DOHH2 (cell line): ENCODE measurements at regions not wholly inside any gene's neighbourhood (a gene's known extent, or its start where the extent isn't known, plus 50 kb on each side); places are given as distances from the start of the nearest gene placed in this dataset.

Source experiments
- H3F3A ChIP-seq: fragments of 200-600 bp; sonication (generic), shearing (Covaris generic); 2 replicates; pipeline ENCODE4 v1.6.0; 2016; ENCODE audit warnings: antibody characterized with exemption, mild to moderate bottlenecking; ENCODE audit not compliant: control insufficient read depth, insufficient read depth
- H3K27ac ChIP-seq: fragments of 200-600 bp; sonication (generic); 2 replicates; pipeline ENCODE4 v1.5.1; 2014; ENCODE audit warnings: low read depth, mild to moderate bottlenecking, low read length, moderate library complexity
- H3K27me3 ChIP-seq: fragments of 200-600 bp; sonication (generic); 2 replicates; pipeline ENCODE4 v1.6.1; 2014; ENCODE audit warnings: mild to moderate bottlenecking, low read length, mixed read lengths; ENCODE audit not compliant: control insufficient read depth
- H3K36me3 ChIP-seq: fragments of 200-600 bp; sonication (generic); 2 replicates; pipeline ENCODE4 v1.6.1; 2014; ENCODE audit warnings: mild to moderate bottlenecking, low read length, moderate library complexity, mixed read lengths; ENCODE audit not compliant: control insufficient read depth
- H3K4me1 ChIP-seq: fragments of 200-600 bp; sonication (generic); 2 replicates; pipeline ENCODE4 v1.6.1; 2014; ENCODE audit warnings: mild to moderate bottlenecking, low read length, mixed read lengths; ENCODE audit not compliant: control insufficient read depth
- H3K4me2 ChIP-seq: fragments of 200-600 bp; sonication (generic); 2 replicates; pipeline ENCODE4 v1.6.0; 2014; ENCODE audit warnings: mild to moderate bottlenecking, low read length, moderate library complexity
- H3K4me3 ChIP-seq: fragments of 200-600 bp; sonication (generic); 2 replicates; pipeline ENCODE4 v1.5.1; 2014; ENCODE audit warnings: mild to moderate bottlenecking, low read length, mixed read lengths
- H3K79me2 ChIP-seq: fragments of 200-600 bp; sonication (generic); 2 replicates; pipeline ENCODE4 v1.6.1; 2014; ENCODE audit warnings: mild to moderate bottlenecking, low read length, mixed read lengths; ENCODE audit not compliant: control insufficient read depth
- H3K9me2 ChIP-seq: fragments of 200-600 bp; sonication (generic); replicated peaks from 2 replicates; pipeline ENCODE4 v1.6.1; 2014; ENCODE audit warnings: mild to moderate bottlenecking, low read length, mixed read lengths; ENCODE audit not compliant: control insufficient read depth
- H3K9me3 ChIP-seq: fragments of 200-600 bp; sonication (generic); 2 replicates; pipeline ENCODE4 v1.6.1; 2014; ENCODE audit warnings: antibody characterized with exemption, low read length, mixed read lengths; ENCODE audit not compliant: control insufficient read depth, insufficient read depth
- H4K20me1 ChIP-seq: fragments of 200-600 bp; sonication (generic); 2 replicates; pipeline ENCODE4 v1.6.0; 2014; ENCODE audit warnings: low read depth, mild to moderate bottlenecking, antibody characterized with exemption, low read length, moderate library complexity; ENCODE audit not compliant: control insufficient read depth, insufficient read depth
- CTCF ChIP-seq: fragments of 200-600 bp; sonication (generic); IDR thresholded peaks from one replicate; pipeline ENCODE4 v1.5.1; 2014; ENCODE audit warnings: antibody characterized with exemption, mild to moderate bottlenecking, low read depth, low read length; ENCODE audit not compliant: poor library complexity, severe bottlenecking
- EZH2phosphoT487 ChIP-seq: fragments of 200-600 bp; sonication (generic); IDR thresholded peaks from 2 replicates; pipeline ENCODE4 v1.6.1; 2017; ENCODE audit warnings: borderline replicate concordance, mild to moderate bottlenecking, antibody characterized with exemption, low read length, moderate library complexity, mixed read lengths

GRCh38 chr10:111709603-111710002 lies 474.0 kb downstream of the GPAM start:
- no peaks in the 10 kb centered on the region for H3K9me2 ChIP-seq

GRCh38 chr10:111716032-111716431 lies 467.5 kb downstream of the GPAM start:
- peaks cover 20% of the 10 kb centered on the region; the same call in 1 of the 2 replicates for H3K9me3 ChIP-seq
- no peaks in the 10 kb centered on the region for H3K36me3 ChIP-seq
- H3K4me2 ChIP-seq = no peak overlapping the region
- H3K9me2 ChIP-seq = no peaks in the 10 kb centered on the region
- H3K4me1 ChIP-seq = no peaks in the 10 kb centered on the region
- no peak overlapping the region for H3K4me3 ChIP-seq
- no peaks in the 10 kb centered on the region for H3K27me3 ChIP-seq
- H4K20me1 ChIP-seq = no peaks in the 10 kb centered on the region
- no peaks in the 10 kb centered on the region for H3F3A ChIP-seq
- TF ChIP-seq CTCF (no peak), EZH2phosphoT487 (no peak)
- H3K79me2 ChIP-seq = no peaks in the 10 kb centered on the region
- no peak overlapping the region for H3K27ac ChIP-seq

More at GRCh38 chr10:111709603-111710002, 474.0 kb downstream of the GPAM start:
- no peak overlapping the region for H3K27ac ChIP-seq
- H3K4me1 ChIP-seq = no peaks in the 10 kb centered on the region
- TF ChIP-seq EZH2phosphoT487 (no peak), CTCF (no peak)
- peaks cover 16% of the 10 kb centered on the region; the same call in 1 of the 2 replicates for H3K9me3 ChIP-seq
- no peaks in the 10 kb centered on the region for H3F3A ChIP-seq
- H4K20me1 ChIP-seq = no peaks in the 10 kb centered on the region
- H3K4me3 ChIP-seq = no peak overlapping the region
- H3K36me3 ChIP-seq = no peaks in the 10 kb centered on the region
- H3K27me3 ChIP-seq = no peaks in the 10 kb centered on the region
- no peaks in the 10 kb centered on the region for H3K79me2 ChIP-seq
- no peak overlapping the region for H3K4me2 ChIP-seq

- Histone ChIP-seq H3K9me2 (no peaks in the 10 kb centered on the region), H3K9me3 (no peaks in the 10 kb centered on the region), H3K79me2 (no peaks in the 10 kb centered on the region), H3K4me2 (no peak overlapping the region), H3K4me1 (no peaks in the 10 kb centered on the region), H3K36me3 (no peaks in the 10 kb centered on the region), H4K20me1 (no peaks in the 10 kb centered on the region), H3F3A (no peaks in the 10 kb centered on the region), H3K4me3 (no peak overlapping the region), H3K27me3 (no peaks in the 10 kb centered on the region), H3K27ac (no peak overlapping the region)
- TF ChIP-seq CTCF = no peak
- TF ChIP-seq EZH2phosphoT487 = no peak
Measured at GRCh38 chr10:111724121-111724520, 459.4 kb downstream of the GPAM start.
